ENCODE measurements at regions not wholly inside any gene's neighbourhood (a gene's known extent, or its start where the extent isn't known, plus 50 kb on each side); places are given as distances from the start of the nearest gene placed in this dataset.

DNA sequence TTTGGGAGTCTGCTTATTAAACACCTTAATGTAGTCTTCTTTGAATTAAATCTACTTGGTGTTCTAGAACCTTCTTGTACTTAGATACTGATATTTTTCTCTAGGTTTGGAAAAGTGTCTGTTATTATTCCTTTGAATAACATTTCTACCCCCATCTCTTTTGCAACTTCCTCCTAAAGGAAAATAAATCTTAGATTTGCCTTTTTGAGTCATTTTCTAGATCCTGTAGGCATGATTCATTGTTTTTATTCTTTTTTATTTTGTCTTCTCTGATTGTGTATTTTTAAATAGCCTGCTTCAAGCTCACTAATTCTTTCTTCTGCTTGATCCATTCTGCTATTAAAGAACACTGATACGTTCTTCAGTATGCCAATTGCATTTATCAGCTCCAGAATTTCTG, 155.9 kb upstream of the NEGR1 start:
- Histone ChIP-seq H3K79me2 (ENCODE audit: low read depth) (no peaks in the 10 kb centered on the region), H3K27ac (no peak overlapping the region), H3K36me3 (ENCODE audit: low read depth) (no peaks in the 10 kb centered on the region), H3F3A (ENCODE audit: insufficient read depth, low read depth) (no peaks in the 10 kb centered on the region), H2AFZ (no peak overlapping the region), H3K4me3 (no peak overlapping the region), H3K9me3 (ENCODE audit: insufficient read depth, low read depth) (no peaks in the 10 kb centered on the region), H3K4me1 (replicated peaks; ENCODE audit: insufficient read depth) (no peaks in the 10 kb centered on the region), H3K9me2 (ENCODE audit: insufficient read depth) (no peaks in the 10 kb centered on the region), H3K27me3 (ENCODE audit: insufficient read depth, low read depth) (no peaks in the 10 kb centered on the region), H4K20me1 (ENCODE audit: insufficient read depth) (no peaks in the 10 kb centered on the region), H3K4me2 (no peak overlapping the region)
- intact Hi-C loops (cut with micrococcal nuclease; ENCODE audit: unreplicated experiment) = no loop called here
- no TSS peak for BruUV-seq (replicated peaks)
- no peak for TF ChIP-seq EZH2 (IDR thresholded peaks at IDR 0.05; ENCODE audit: low read depth)
- TF ChIP-seq, protein P1, sequence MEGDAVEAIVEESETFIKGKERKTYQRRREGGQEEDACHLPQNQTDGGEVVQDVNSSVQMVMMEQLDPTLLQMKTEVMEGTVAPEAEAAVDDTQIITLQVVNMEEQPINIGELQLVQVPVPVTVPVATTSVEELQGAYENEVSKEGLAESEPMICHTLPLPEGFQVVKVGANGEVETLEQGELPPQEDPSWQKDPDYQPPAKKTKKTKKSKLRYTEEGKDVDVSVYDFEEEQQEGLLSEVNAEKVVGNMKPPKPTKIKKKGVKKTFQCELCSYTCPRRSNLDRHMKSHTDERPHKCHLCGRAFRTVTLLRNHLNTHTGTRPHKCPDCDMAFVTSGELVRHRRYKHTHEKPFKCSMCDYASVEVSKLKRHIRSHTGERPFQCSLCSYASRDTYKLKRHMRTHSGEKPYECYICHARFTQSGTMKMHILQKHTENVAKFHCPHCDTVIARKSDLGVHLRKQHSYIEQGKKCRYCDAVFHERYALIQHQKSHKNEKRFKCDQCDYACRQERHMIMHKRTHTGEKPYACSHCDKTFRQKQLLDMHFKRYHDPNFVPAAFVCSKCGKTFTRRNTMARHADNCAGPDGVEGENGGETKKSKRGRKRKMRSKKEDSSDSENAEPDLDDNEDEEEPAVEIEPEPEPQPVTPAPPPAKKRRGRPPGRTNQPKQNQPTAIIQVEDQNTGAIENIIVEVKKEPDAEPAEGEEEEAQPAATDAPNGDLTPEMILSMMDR (conservative IDR thresholded peaks at IDR 0.05) = no peak
- ChIA-PET POLR2A (ENCODE audit: unreplicated experiment) (no interaction called here), CTCF (no interaction called here)
- no peak for DNase-seq

GRCh38 chr1:72435025-72435424, 152.7 kb upstream of the NEGR1 start:
- intact Hi-C loops (cut with micrococcal nuclease; ENCODE audit: unreplicated experiment) = no loop called here
- no peak for DNase-seq
- Histone ChIP-seq H4K20me1 (ENCODE audit: insufficient read depth) (no peaks in the 10 kb centered on the region), H3K27ac (no peak overlapping the region), H3K27me3 (ENCODE audit: insufficient read depth, low read depth) (no peaks in the 10 kb centered on the region), H3F3A (ENCODE audit: insufficient read depth, low read depth) (no peaks in the 10 kb centered on the region), H3K9me3 (ENCODE audit: insufficient read depth, low read depth) (no peaks in the 10 kb centered on the region), H3K9me2 (ENCODE audit: insufficient read depth) (no peaks in the 10 kb centered on the region), H3K36me3 (ENCODE audit: low read depth) (no peaks in the 10 kb centered on the region), H3K4me2 (no peak overlapping the region), H2AFZ (no peak overlapping the region), H3K4me3 (no peak overlapping the region), H3K79me2 (ENCODE audit: low read depth) (no peaks in the 10 kb centered on the region), H3K4me1 (replicated peaks; ENCODE audit: insufficient read depth) (no peaks in the 10 kb centered on the region)
- CTCF ChIA-PET = no interaction called here
- no TSS peak for BruUV-seq (replicated peaks)
- TF ChIP-seq, protein P1 (conservative IDR thresholded peaks at IDR 0.05) = no peak
- TF ChIP-seq EZH2 (IDR thresholded peaks at IDR 0.05; ENCODE audit: low read depth) = no peak
- POLR2A ChIA-PET (ENCODE audit: unreplicated experiment) = no interaction called here

- Histone ChIP-seq H4K20me1 (ENCODE audit: insufficient read depth) (no peaks in the 10 kb centered on the region), H3K79me2 (ENCODE audit: low read depth) (no peaks in the 10 kb centered on the region), H3K9me2 (ENCODE audit: insufficient read depth) (no peaks in the 10 kb centered on the region), H3K4me2 (no peak overlapping the region), H3K27ac (no peak overlapping the region), H3F3A (ENCODE audit: insufficient read depth, low read depth) (no peaks in the 10 kb centered on the region), H3K4me1 (replicated peaks; ENCODE audit: insufficient read depth) (no peaks in the 10 kb centered on the region), H3K36me3 (ENCODE audit: low read depth) (no peaks in the 10 kb centered on the region), H3K27me3 (ENCODE audit: insufficient read depth, low read depth) (no peaks in the 10 kb centered on the region), H2AFZ (no peak overlapping the region), H3K9me3 (ENCODE audit: insufficient read depth, low read depth) (no peaks in the 10 kb centered on the region), H3K4me3 (no peak overlapping the region)
- no peak for TF ChIP-seq EZH2 (IDR thresholded peaks at IDR 0.05; ENCODE audit: low read depth)
- TF ChIP-seq, protein P1 (conservative IDR thresholded peaks at IDR 0.05) = no peak
- intact Hi-C loops (cut with micrococcal nuclease; ENCODE audit: unreplicated experiment) = no loop called here
- BruUV-seq (replicated peaks) = no TSS peak
- ChIA-PET CTCF (no interaction called here), POLR2A (ENCODE audit: unreplicated experiment) (no interaction called here)
- no peak for DNase-seq
Measured at GRCh38 chr1:72434070-72434469, 151.7 kb upstream of the NEGR1 start.

Measured in PC-9 (cell line).